ENCODE measurements at regions not wholly inside any gene's neighbourhood (a gene's known extent, or its start where the extent isn't known, plus 50 kb on each side); places are given as distances from the start of the nearest gene placed in this dataset.

- Histone ChIP-seq H3K36me3 (replicated peaks in 1 of 2; ENCODE audit: control insufficient read depth in 1 of 2, insufficient read depth in 2 of 2, low read length in 2 of 2) (no peaks in the 10 kb centered on the region), H3K4me1 (ENCODE audit: control insufficient read depth in 1 of 2, insufficient read depth in 2 of 2, low read length in 2 of 2) (peaks cover 16 to 23% of the 10 kb centered on the region in 2 donors), H3K4me2 (replicated peaks; ENCODE audit: extremely low read depth, low read length, poor library complexity, severe bottlenecking) (no peak overlapping the region), H3K27me3 (ENCODE audit: control insufficient read depth in 2 of 2, insufficient read depth in 2 of 2, low read length in 2 of 2) (no peaks in the 10 kb centered on the region), H3K4me3 (replicated peaks in 1 of 3; ENCODE audit: low read depth in 2 of 3, low read length in 3 of 3) (no peak overlapping the region), H3K9ac (ENCODE audit: insufficient read depth, low read length, poor library complexity, severe bottlenecking) (no peak overlapping the region), H3K9me3 (replicated peaks in 1 of 2; ENCODE audit: control insufficient read depth in 1 of 2, insufficient read depth in 1 of 2, low read length in 2 of 2) (no peaks in the 10 kb centered on the region), H3K79me2 (ENCODE audit: insufficient read depth, low read length) (no peaks in the 10 kb centered on the region), H2AFZ (ENCODE audit: insufficient read depth, low read depth, low read length, poor library complexity, severe bottlenecking) (no peak overlapping the region), H3K27ac (ENCODE audit: low read depth in 1 of 2, low read length in 2 of 2) (no peak overlapping the region), H4K20me1 (ENCODE audit: insufficient read depth, low read length) (no peaks in the 10 kb centered on the region)
- 0% methylated on average over 2 of the region's 6 CpGs for WGBS (ENCODE audit: insufficient coverage)
- TF ChIP-seq CTCF (IDR thresholded peaks at IDR 0.05): no peak
- intact Hi-C loops (cut with micrococcal nuclease): no loop called here
- Mint-ChIP-seq H3K4me3 (peak overlapping the region in 1 of 2 donors; percentile 19), H3K9me3 (no peaks in the 10 kb centered on the region), H3K36me3 (no peaks in the 10 kb centered on the region), H3K27me3 (ENCODE audit: low read depth in 3 of 3) (no peaks in the 10 kb centered on the region), H3K4me1 (peaks cover 36% of the 10 kb centered on the region), H3K27ac (peak overlapping the region in 1 of 7 donors; percentile 31)
- DNase-seq: no peak
Measured at GRCh38 chr18:45248240-45248903, 366.9 kb upstream of the SLC14A2 start.

- no peak for TF ChIP-seq CTCF (IDR thresholded peaks at IDR 0.05)
- H3K4me1 Mint-ChIP-seq: peaks cover 36% of the 10 kb centered on the region
- no CpG with 5 or more reads among the region's 1 CpG for WGBS (ENCODE audit: insufficient coverage)
- H3K27ac ChIP-seq (ENCODE audit: low read depth in 1 of 2, low read length in 2 of 2): no peak overlapping the region
- peaks cover 16 to 23% of the 10 kb centered on the region in 2 donors for H3K4me1 ChIP-seq (ENCODE audit: control insufficient read depth in 1 of 2, insufficient read depth in 2 of 2, low read length in 2 of 2)
- H3K36me3 ChIP-seq (replicated peaks in 1 of 2; ENCODE audit: control insufficient read depth in 1 of 2, insufficient read depth in 2 of 2, low read length in 2 of 2): no peaks in the 10 kb centered on the region
- H3K9me3 Mint-ChIP-seq: no peaks in the 10 kb centered on the region
- no peaks in the 10 kb centered on the region for H4K20me1 ChIP-seq (ENCODE audit: insufficient read depth, low read length)
- no peak overlapping the region for H3K27ac Mint-ChIP-seq
- no peaks in the 10 kb centered on the region for H3K79me2 ChIP-seq (ENCODE audit: insufficient read depth, low read length)
- no peak overlapping the region for H3K9ac ChIP-seq (ENCODE audit: insufficient read depth, low read length, poor library complexity, severe bottlenecking)
- DNase-seq: no peak
- no peak overlapping the region for H2AFZ ChIP-seq (ENCODE audit: insufficient read depth, low read depth, low read length, poor library complexity, severe bottlenecking)
- H3K36me3 Mint-ChIP-seq: no peaks in the 10 kb centered on the region
- intact Hi-C loops (cut with micrococcal nuclease): no loop called here
- H3K4me2 ChIP-seq (replicated peaks; ENCODE audit: extremely low read depth, low read length, poor library complexity, severe bottlenecking): no peak overlapping the region
- H3K9me3 ChIP-seq (replicated peaks in 1 of 2; ENCODE audit: control insufficient read depth in 1 of 2, insufficient read depth in 1 of 2, low read length in 2 of 2): no peaks in the 10 kb centered on the region
- no peak overlapping the region for H3K4me3 ChIP-seq (replicated peaks in 1 of 3; ENCODE audit: low read depth in 2 of 3, low read length in 3 of 3)
- no peaks in the 10 kb centered on the region for H3K27me3 ChIP-seq (ENCODE audit: control insufficient read depth in 2 of 2, insufficient read depth in 2 of 2, low read length in 2 of 2)
- H3K27me3 Mint-ChIP-seq (ENCODE audit: low read depth in 3 of 3): no peaks in the 10 kb centered on the region
- H3K4me3 Mint-ChIP-seq: no peak overlapping the region
Measured at GRCh38 chr18:45249246-45249661, 366.0 kb upstream of the SLC14A2 start.
